DOHH2 (cell line): ENCODE measurements at regions not wholly inside any gene's neighbourhood (a gene's known extent, or its start where the extent isn't known, plus 50 kb on each side); places are given as distances from the start of the nearest gene placed in this dataset.

Experiments used
- H3F3A ChIP-seq: fragments of 200-600 bp; sonication (generic), shearing (Covaris generic); 2 replicates; pipeline ENCODE4 v1.6.0; 2016; ENCODE audit warnings: antibody characterized with exemption, mild to moderate bottlenecking; ENCODE audit not compliant: control insufficient read depth, insufficient read depth
- H3K27ac ChIP-seq: fragments of 200-600 bp; sonication (generic); 2 replicates; pipeline ENCODE4 v1.5.1; 2014; ENCODE audit warnings: low read depth, mild to moderate bottlenecking, low read length, moderate library complexity
- H3K27me3 ChIP-seq: fragments of 200-600 bp; sonication (generic); 2 replicates; pipeline ENCODE4 v1.6.1; 2014; ENCODE audit warnings: mild to moderate bottlenecking, low read length, mixed read lengths; ENCODE audit not compliant: control insufficient read depth
- H3K36me3 ChIP-seq: fragments of 200-600 bp; sonication (generic); 2 replicates; pipeline ENCODE4 v1.6.1; 2014; ENCODE audit warnings: mild to moderate bottlenecking, low read length, moderate library complexity, mixed read lengths; ENCODE audit not compliant: control insufficient read depth
- H3K4me1 ChIP-seq: fragments of 200-600 bp; sonication (generic); 2 replicates; pipeline ENCODE4 v1.6.1; 2014; ENCODE audit warnings: mild to moderate bottlenecking, low read length, mixed read lengths; ENCODE audit not compliant: control insufficient read depth
- H3K4me2 ChIP-seq: fragments of 200-600 bp; sonication (generic); 2 replicates; pipeline ENCODE4 v1.6.0; 2014; ENCODE audit warnings: mild to moderate bottlenecking, low read length, moderate library complexity
- H3K4me3 ChIP-seq: fragments of 200-600 bp; sonication (generic); 2 replicates; pipeline ENCODE4 v1.5.1; 2014; ENCODE audit warnings: mild to moderate bottlenecking, low read length, mixed read lengths
- H3K79me2 ChIP-seq: fragments of 200-600 bp; sonication (generic); 2 replicates; pipeline ENCODE4 v1.6.1; 2014; ENCODE audit warnings: mild to moderate bottlenecking, low read length, mixed read lengths; ENCODE audit not compliant: control insufficient read depth
- H3K9me2 ChIP-seq: fragments of 200-600 bp; sonication (generic); replicated peaks from 2 replicates; pipeline ENCODE4 v1.6.1; 2014; ENCODE audit warnings: mild to moderate bottlenecking, low read length, mixed read lengths; ENCODE audit not compliant: control insufficient read depth
- H3K9me3 ChIP-seq: fragments of 200-600 bp; sonication (generic); 2 replicates; pipeline ENCODE4 v1.6.1; 2014; ENCODE audit warnings: antibody characterized with exemption, low read length, mixed read lengths; ENCODE audit not compliant: control insufficient read depth, insufficient read depth
- H4K20me1 ChIP-seq: fragments of 200-600 bp; sonication (generic); 2 replicates; pipeline ENCODE4 v1.6.0; 2014; ENCODE audit warnings: low read depth, mild to moderate bottlenecking, antibody characterized with exemption, low read length, moderate library complexity; ENCODE audit not compliant: control insufficient read depth, insufficient read depth
- CTCF ChIP-seq: fragments of 200-600 bp; sonication (generic); IDR thresholded peaks from one replicate; pipeline ENCODE4 v1.5.1; 2014; ENCODE audit warnings: antibody characterized with exemption, mild to moderate bottlenecking, low read depth, low read length; ENCODE audit not compliant: poor library complexity, severe bottlenecking
- EZH2phosphoT487 ChIP-seq: fragments of 200-600 bp; sonication (generic); IDR thresholded peaks from 2 replicates; pipeline ENCODE4 v1.6.1; 2017; ENCODE audit warnings: borderline replicate concordance, mild to moderate bottlenecking, antibody characterized with exemption, low read length, moderate library complexity, mixed read lengths

GRCh38 chr5:159427180-159428012 is 97.1 kb upstream of the IL12B start:
- TF ChIP-seq EZH2phosphoT487 = no peak
- TF ChIP-seq CTCF = no peak
- H3K27ac ChIP-seq = no peak overlapping the region
- peaks cover 4% of the 10 kb centered on the region for H3K27me3 ChIP-seq
- H3K9me3 ChIP-seq = no peaks in the 10 kb centered on the region
- no peaks in the 10 kb centered on the region for H3K9me2 ChIP-seq
- H3K4me1 ChIP-seq = no peaks in the 10 kb centered on the region
- no peak overlapping the region for H3K4me2 ChIP-seq
- no peaks in the 10 kb centered on the region for H3F3A ChIP-seq
- H4K20me1 ChIP-seq = no peaks in the 10 kb centered on the region
- H3K79me2 ChIP-seq = no peaks in the 10 kb centered on the region
- H3K36me3 ChIP-seq = no peaks in the 10 kb centered on the region
- H3K4me3 ChIP-seq = no peak overlapping the region

- no peaks in the 10 kb centered on the region for H4K20me1 ChIP-seq
- H3K36me3 ChIP-seq = no peaks in the 10 kb centered on the region
- no peaks in the 10 kb centered on the region for H3K4me1 ChIP-seq
- no peaks in the 10 kb centered on the region for H3K9me3 ChIP-seq
- H3K79me2 ChIP-seq = no peaks in the 10 kb centered on the region
- no peak overlapping the region for H3K27ac ChIP-seq
- H3F3A ChIP-seq = no peaks in the 10 kb centered on the region
- TF ChIP-seq CTCF = no peak
- TF ChIP-seq EZH2phosphoT487 = no peak
- H3K4me3 ChIP-seq = no peak overlapping the region
- no peak overlapping the region for H3K4me2 ChIP-seq
- peaks cover 9% of the 10 kb centered on the region for H3K27me3 ChIP-seq
- H3K9me2 ChIP-seq = no peaks in the 10 kb centered on the region
Measured at GRCh38 chr5:159430361-159431012, 100.2 kb upstream of the IL12B start.

GRCh38 chr5:159435855-159436254 is 105.6 kb upstream of the IL12B start:
- Histone ChIP-seq H3K36me3 (no peaks in the 10 kb centered on the region), H4K20me1 (no peaks in the 10 kb centered on the region), H3F3A (no peaks in the 10 kb centered on the region), H3K79me2 (no peaks in the 10 kb centered on the region), H3K9me3 (no peaks in the 10 kb centered on the region), H3K4me3 (no peak overlapping the region), H3K9me2 (no peaks in the 10 kb centered on the region), H3K27me3 (peaks cover 12% of the 10 kb centered on the region), H3K4me1 (no peaks in the 10 kb centered on the region), H3K4me2 (no peak overlapping the region), H3K27ac (no peak overlapping the region)
- TF ChIP-seq CTCF (no peak), EZH2phosphoT487 (no peak)
